GM21367 (cell line): ENCODE measurements at regions not wholly inside any gene's neighbourhood (a gene's known extent, or its start where the extent isn't known, plus 50 kb on each side); places are given as distances from the start of the nearest gene placed in this dataset.
"Not testable (repeated sequence)": the region's sequence is repeated elsewhere in the genome, so short reads cannot be mapped to it uniquely, and the experiment has no call there.

Experiments
- ATAC-seq: cut with Tn5 transposase; IDR thresholded peaks from one replicate; pipeline ENCODE4 v1.9.1; 2021; ENCODE audit not compliant: unreplicated experiment

DNA sequence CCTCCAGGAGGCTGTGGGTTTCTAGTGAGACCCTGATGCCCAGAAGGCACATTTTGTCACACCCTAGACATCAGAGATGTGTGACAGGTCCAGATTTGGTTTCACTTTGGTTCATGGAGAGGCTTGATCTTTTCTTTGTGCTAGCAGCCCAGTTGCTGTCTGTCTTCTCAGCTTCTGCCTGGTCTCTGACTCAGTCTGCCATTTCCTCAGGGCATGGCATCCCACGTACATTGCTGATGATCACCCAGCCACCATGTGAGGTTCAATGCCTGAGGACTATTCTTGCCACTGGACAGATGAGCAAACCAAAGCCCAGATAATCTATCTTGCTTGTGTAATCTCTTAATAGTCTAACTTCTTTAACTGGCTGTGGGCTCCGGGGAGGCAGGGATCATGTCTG, 144.9 kb upstream of the MRPS22 start:
- ATAC-seq = no peak

DNA sequence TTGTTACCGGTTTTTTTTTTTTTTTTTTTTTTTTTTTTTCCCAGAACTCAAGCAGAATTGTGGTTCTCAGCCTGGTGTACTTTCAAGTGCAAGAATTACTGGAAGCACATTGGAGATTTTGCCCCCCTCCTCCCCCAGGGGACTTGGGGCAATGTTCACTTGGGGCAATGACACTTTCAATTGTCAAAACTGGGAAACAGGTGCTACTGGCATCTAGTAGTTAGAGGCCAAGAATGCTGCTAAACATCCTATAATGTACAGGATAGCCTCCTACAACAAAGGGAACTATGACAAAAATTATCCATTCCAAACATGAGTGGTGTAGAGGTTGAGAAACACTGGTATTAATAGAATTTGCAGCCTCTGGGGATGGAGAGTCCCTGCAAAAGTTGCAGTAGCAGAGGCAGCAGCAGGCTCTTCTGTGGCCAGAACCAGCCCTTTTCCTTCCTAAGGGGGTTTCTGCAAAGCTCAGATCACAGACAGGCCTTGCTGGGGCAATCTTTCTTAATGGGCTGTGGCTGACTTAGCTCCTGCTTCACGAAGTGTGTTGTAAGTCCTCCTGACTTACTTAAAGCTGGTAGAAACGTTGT, 144.3 kb upstream of the MRPS22 start:
- ATAC-seq = no peak

DNA sequence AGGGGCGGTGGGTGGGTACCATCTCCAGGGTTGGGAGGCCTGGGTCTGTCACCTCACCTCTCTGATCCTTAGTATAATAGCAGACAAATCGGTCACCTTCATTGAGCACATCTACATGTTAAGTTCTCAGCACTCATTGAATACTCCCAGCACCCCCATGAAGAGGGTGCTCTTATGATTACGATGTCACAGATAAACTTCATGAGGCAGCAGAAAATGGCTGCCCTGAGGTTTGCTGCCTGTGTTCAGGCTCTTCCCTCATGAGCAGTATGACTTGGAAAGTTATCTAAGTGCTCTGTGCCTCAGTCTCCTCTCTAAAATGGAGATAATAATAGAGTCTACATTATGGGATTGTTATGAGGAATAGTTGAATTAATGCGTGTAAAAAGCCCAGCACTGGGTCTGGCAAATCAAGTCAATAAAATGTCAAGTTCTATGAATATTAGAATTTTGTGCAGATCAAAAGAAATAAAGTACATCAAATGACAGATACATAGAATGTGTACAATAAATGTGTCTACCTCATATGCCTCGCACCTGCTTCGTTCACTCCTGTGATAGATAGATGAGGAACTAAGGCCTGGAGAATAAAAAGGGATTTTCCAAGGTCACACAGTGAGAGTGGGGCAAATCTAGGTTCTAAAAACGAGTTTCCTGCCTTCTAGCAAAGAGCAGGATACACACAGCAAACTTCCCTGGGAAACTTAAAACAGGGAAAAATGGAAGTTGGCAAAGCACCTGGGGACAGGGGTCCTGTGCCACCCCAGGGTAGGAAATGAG, 142.2 kb upstream of the MRPS22 start:
- no peak for ATAC-seq

DNA sequence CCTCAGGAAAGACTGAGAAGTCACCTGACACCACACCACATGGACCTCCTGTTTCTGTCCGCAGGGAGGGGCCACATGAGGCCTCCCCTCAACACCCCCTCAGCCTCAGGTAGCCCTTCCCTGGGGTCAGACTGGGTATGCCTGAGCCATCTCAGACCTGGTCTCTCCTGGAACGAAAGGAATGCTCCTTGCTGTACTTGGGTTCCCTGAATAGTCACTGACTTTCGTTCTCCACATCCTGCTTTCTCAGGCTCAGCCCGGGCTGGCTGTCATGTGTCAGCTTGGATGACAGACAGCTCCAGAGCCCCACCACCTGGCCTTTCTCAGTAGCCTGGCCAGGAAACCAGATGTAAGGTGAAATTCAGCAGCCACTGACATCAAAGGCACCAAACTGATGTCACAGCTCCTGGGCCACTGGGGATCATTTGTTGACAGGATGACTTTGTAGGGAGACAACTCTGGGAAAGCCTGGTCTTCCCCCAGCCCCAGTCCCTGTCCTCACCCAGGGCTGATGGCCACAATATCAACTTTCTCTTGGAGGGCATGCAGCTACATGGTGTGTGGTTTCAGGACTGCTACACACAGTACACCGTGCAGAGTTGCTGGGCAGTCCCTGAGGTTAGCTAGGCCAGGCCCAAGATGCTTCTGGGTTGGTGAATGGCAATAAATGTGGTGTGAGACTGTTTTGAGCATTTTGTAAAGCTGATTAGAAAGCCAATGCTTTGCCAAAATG, 141.4 kb upstream of the MRPS22 start:
- ATAC-seq = peak; percentile 77

DNA sequence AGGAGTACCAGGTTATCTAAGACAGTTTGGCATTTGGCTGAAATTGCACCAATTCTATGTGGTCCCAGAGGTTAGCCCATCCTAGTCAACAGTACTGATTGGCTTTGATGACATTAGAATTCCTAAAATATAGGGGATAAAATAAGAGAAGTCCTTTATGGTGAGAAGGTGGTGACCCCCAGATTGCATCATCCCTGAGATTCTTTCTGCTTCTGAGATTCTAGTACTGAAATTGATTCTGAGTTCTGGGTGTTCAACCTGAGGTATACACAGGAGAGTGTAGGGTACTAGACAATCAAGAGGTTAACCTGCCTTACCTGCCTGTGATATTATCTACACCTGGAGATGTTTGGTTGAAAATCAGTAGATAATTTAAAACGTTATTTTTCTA, 140.9 kb upstream of the MRPS22 start:
- ATAC-seq = no peak

DNA sequence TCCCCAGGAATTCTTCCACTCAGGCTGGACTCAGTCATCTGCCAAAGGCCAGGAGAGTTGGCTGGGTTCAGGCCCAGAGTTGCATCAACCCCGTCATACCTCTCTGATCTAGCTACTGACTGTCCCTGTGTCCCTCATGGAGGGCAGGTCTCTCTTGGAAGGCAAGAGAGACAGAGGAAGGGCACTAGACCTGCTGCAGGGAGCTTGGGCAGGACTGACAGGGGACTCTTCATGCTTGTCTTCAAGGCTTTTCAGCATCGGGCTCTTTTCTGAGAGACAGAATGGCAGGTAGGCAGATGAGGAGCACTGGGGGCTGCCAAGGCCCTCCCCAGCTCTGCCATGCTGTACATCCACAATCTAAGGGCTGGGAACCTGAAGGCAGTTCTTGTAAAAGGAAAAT, 140.1 kb upstream of the MRPS22 start:
- ATAC-seq = no peak

DNA sequence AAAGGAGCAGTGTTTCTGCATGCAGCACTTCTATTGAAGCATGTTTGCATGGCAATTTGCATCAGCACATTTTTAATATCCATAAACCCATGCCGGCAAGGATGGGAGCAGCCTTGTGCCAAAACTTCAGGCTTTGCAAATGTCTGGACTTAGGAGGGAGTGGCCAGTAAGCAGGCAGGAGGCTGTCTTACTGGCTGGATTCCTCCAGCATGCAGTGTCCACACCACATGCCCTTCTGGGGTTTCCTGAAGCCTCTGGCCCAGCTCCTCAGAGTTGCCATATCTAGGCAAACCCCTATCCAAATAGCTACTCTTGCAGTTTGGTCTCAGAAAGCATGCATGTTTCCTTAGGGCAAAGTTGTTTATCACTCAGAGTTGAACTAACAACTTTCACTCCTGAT, 139.1 kb upstream of the MRPS22 start:
- no peak for ATAC-seq

DNA sequence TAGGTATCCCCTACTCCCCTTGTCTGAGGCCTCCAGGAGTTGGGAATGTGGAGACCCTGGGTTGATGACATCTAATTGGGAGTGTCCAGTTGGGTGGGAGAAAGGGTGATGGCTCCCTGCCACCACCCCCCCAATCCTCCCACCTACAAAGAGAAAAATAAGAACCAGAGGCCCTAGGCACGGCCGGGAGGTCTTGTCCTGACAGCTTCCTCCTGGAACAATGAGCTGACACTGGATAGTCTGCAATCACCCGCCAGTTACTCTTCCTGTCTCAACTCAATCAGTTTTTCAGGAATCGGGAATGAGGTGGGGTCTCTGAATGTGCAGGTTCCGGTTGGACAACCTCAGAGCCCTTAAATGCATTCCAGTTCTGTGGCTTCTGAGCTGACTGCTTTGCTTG, 129.9 kb upstream of the MRPS22 start:
- no peak for ATAC-seq

DNA sequence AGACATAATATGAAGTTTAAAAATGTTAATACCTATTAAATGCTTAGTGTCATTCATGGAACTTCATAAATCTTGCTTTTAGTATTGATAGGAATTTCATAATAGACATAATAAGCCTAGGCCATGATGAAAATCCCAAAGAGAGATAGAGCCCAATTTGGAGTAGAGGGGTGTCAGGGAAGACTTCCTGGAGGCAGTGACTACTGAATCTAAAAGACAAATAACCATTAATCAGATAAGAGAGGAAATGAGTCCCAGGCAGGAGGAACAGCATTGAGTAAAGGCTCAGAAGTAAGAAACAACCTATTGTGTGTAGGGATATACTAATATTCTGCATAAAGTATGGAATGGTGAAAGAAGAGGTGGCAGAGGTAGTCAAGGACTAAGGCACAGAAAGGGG, 126.9 kb upstream of the MRPS22 start:
- ATAC-seq = no peak

DNA sequence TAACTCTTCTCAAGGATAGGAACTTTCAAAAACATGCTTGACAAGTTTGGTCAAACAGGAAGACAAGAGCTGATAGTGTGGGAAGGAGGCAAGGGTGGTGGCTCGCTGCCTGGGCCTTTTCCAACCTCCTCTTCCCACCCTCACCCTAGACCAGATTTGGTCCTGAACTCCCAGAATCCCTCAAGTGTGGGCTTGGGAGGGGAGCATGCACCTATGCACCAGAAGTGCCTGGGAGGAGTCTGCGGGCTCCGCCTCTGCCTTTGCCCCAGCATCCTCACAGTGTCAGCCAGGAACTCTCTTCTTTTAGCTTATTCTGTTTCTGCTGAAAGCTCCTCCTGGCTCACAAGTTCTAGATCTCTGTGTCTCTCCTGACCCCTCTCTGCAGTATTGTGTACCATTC, 126.2 kb upstream of the MRPS22 start:
- no peak for ATAC-seq

DNA sequence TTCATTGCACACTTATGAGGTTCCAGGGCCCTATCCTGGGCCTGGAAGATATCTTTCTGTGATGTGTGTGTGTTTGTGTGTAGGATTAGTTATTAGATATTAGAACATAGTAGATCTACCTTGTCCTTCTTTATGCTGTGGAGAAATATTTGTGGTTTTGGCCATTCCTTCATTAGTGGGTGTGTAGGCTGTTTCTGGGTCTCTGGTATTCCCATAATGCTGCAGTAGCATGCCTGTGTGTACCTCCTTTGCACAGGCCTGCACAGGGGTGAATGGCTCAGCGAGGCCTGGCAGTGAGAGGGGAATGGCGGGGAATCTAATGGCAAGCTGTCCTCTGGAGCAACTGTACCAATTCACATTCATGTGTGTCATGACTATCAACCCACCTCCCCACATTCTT, 125.8 kb upstream of the MRPS22 start:
- no peak for ATAC-seq

DNA sequence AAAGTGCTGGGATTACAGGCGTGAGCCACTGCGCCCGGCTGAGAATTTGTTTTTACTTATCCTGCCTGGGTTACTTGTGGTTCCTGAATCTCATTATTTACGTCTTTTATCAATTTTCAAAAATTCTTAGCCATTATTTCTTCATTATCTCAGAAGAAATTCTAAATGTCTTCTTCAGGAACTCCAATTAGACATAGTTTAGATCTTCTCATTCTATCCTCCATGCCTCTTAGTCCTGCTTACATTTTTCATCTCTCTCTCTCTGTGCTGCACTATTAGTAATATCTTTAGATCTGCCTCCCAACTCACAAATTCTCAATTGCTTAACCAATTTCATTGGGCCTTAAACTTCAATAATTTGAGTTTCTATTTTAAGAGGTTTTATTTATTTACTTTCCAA, 124.4 kb upstream of the MRPS22 start:
- ATAC-seq = no peak

DNA sequence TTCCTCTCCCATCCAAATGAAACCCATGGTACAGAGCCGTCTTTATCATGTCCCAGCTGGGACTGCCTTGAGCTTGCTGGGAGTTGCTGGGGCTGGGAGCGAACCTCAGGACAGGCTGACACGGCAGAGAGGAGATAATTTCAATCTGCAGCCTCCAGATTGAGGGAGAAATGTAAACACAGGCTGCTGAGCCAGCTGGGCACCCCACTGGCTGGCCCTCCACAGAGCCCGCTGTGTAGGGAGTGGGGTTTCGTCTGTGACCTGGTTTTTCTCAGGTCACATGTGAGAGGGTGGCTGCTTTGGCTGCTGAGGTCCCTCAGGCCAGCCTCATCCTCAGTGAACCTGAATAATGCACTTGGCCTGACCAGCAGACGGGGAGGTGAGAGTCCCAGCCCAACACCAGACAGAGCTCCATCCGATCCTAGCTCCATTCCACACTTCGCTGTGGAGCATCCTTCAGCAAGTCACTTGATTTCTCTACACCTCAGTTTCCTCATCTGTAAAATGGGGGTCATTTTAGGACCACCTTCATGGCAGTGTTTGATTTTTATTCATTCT, 121.6 kb upstream of the MRPS22 start:
- ATAC-seq = no peak

DNA sequence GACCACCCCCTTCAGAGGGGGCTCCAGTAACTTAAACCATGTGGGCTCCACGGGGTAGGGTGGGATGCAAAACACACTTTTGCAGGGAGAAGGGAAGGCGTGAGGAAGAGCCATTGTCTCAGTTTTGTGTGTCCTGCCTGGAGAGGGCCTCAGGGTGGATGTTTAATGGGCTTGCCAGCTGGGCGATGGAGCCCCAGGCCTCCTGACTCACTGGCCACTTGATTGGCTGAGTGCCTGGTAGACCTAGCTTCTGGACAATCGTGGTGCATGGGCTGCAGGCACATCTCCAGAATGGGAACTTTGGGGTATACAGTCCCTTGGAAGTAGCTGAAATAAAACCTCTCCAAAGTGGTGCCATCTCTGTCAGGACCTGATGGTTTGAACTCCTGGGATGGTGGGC, 118.3 kb upstream of the MRPS22 start:
- no peak for ATAC-seq

DNA sequence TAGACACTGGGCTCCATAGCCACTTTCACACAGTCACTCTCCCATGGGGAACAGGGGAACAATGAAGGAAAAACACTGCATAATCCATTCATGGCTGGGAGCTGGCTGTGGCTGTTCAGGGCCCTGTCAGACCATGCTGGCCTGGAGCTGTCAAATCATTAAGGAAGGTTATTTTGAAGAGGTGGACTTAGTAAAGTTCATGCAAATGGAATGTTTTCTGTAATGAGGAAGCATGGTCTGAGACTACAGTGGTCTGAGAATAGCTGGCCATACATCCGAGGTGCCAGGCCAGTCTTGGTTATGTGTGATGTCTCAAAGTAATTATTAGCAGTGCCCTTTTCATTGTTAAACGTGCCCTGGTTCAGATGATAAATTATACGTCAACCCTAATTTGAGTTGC, 117.1 kb upstream of the MRPS22 start:
- no peak for ATAC-seq

DNA sequence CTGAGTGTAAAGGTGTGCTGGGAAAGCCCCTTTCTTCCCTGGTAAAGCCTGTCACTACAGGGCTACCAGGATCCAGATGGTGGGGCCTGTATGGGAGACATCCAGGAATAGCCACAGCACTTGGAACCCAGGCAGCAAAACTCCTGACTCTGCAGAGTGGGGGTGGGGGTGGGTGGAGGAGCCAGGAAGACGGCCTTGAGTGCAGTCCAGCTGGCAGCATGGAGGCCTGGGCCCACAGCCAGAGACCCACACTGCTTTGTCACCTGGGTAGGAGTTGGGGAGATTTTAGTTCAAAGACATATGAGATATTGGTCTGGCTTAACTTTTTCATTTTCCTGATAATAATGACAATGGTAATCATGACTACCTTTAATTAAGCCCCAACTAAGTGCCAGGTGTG, 116.7 kb upstream of the MRPS22 start:
- ATAC-seq = no peak

DNA sequence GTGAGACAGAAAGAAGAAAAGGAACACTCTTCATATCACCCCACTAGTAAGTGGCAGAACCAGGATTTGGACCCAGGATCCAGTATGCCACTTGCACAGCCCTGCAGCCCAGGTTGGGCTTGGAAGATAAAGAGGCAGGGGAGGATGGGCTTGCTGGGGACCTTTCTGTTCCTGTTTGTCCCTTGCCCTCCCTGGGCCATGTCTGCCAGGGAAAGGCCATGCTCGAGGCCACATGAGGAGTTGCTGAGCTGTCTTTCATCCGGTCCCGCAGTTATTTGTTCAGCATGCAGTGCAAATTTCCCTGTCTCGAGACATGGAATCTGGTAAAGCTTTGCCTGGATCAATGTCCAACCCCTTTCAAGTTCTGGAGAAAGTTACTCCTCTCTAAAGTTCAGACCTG, 116.0 kb upstream of the MRPS22 start:
- no peak for ATAC-seq

DNA sequence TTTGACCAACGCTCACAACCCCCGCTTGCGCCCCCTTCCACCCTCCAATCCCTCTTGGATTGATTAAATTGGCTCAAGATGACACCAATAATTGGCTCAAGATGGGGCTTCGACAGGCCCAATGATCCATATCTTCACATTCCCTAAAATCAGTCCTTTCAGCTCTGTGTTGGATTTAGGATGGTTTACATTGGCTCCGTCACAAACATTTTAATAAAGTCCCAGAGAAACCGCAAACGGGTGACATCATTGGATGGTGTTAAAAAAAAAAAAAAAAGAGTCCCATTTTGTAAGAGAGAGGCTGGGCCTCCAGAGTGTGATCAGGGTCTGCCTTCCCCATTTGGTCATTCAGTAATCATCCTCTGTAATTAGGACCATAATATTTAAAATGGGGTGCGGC, 113.4 kb upstream of the MRPS22 start:
- ATAC-seq = no peak

DNA sequence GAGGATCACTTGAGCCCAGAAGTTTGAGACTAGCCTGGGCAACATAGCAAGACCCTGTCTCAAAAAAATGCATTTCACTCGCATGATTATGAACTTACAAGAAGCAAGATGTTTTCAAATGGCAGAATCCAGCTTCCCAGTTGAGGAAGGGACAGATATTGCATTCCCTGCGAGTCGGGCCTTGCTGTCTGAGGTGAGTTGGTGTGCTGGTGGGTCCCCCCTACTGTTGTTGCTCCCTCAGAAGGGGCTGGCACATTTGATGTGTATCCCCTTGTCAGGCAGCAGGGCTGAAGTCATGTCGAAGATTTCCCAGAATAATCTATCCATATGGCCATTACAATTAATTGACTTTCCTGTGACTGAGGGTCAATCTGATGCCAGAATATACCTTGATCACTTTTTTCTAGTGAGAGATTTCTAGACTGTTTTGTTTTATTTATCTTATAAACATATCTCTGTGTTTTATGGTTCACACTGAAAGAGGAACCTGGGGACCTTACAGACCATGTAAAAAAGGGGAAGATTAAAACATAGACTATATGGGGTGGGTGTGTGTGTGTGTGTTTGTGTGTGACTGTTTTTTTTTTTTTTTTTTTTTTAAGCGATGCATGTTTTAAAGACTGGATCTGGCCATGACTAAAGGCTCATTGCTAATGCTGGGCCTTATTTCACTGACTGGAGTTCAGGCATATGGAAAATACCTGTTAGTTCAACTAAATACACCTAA, 112.1 kb upstream of the MRPS22 start:
- ATAC-seq = no peak

DNA sequence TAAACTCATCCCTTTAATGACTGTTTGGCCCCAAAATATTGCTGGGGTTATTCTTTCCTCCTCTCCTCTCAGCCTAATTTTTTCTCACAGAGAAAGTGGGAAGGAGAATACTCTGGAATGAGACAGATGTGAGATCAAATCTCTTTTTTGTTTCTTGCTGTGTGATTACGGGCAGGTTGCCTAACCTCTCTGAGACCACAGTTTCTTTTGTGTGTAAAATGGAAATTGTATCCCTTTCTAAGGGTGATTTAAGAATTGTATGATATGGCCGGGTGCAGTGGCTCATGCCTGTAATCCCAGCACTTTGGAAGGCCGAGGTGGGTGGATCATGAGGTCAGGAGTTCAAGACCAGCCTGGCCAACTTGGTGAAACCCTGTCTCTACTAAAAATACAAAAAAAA, 111.5 kb upstream of the MRPS22 start:
- ATAC-seq = not testable (repeated sequence)

DNA sequence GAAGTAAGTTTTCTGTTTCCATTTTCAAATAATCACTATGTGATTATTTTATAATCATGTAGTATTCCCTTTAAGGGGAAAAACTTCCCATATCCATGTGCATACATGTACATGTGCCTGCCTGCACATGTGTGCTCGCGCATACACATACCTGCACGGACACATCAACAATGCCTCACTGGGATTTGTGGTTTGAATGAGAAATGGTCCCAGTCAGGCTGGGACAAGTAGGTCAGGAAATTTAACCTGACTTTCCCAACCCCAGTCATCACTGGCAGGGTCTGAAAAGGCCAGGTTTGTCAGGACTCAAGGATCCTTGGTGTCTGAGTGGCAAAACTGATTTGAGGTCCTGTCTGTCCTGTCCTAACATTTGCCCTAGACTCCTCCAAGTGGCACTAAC, 109.3 kb upstream of the MRPS22 start:
- ATAC-seq = no peak
